GM23338 (cell line): ENCODE measurements at regions not wholly inside any gene's neighbourhood (a gene's known extent, or its start where the extent isn't known, plus 50 kb on each side); places are given as distances from the start of the nearest gene placed in this dataset.

Experiments
- CREB1 ChIP-seq: fragments of 250-450 bp; sonication (Bioruptor Pico); IDR thresholded peaks from 2 replicates; pipeline ENCODE4 v1.5.0; 2020; ENCODE audit warnings: low read depth, mild to moderate bottlenecking, moderate library complexity
- CTCF ChIP-seq, 2 experiments: fragments of 200-600 bp in 1 of 2; sonication (generic) in 1 of 2; conservative IDR thresholded peaks; 2 replicates each; pipeline versions ENCODE4 v1.5.1 to v1.6.1; 2016 to 2017; ENCODE audit warnings: antibody characterized with exemption in 2 of 2, low read depth in 2 of 2, mild to moderate bottlenecking in 2 of 2, moderate library complexity in 1 of 2
- EZH2 ChIP-seq: fragments of 200-600 bp; sonication (generic); IDR thresholded peaks from one replicate; pipeline ENCODE4 v1.8.0; 2017; ENCODE audit warnings: antibody characterized with exemption, mild to moderate bottlenecking, low read depth; ENCODE audit not compliant: unreplicated experiment
- JUNB ChIP-seq: IDR thresholded peaks from one replicate; pipeline ENCODE4 v1.6.1; 2016; ENCODE audit warnings: antibody characterized with exemption; ENCODE audit not compliant: unreplicated experiment
- REST ChIP-seq: IDR thresholded peaks from one replicate; pipeline ENCODE4 v1.6.1; 2018; ENCODE audit warnings: antibody characterized with exemption; ENCODE audit not compliant: unreplicated experiment
- STAT1 ChIP-seq: IDR thresholded peaks from one replicate; pipeline ENCODE4 v1.6.1; 2016; ENCODE audit warnings: antibody characterized with exemption; ENCODE audit not compliant: unreplicated experiment

- TF ChIP-seq CTCF (conservative IDR thresholded peaks at IDR 0.05; ENCODE audit: low read depth in 2 of 2) (no peak), CREB1 (CRISPR knock-in tag) (no peak), JUNB (no peak), EZH2 (no peak), REST (no peak), STAT1 (no peak)
These were observed 960.1 kb upstream of the FAT3 start for GRCh38 chr11:91264481-91264880.
